ENCODE measurements at regions not wholly inside any gene's neighbourhood (a gene's known extent, or its start where the extent isn't known, plus 50 kb on each side); places are given as distances from the start of the nearest gene placed in this dataset.

GRCh38 chr3:124588036-124588435, 142.2 kb upstream of the UMPS start:
- H3K4me3 ChIP-seq = no peak overlapping the region
- H4K20me1 ChIP-seq (ENCODE audit: insufficient read depth) = no peaks in the 10 kb centered on the region
- peaks cover 22% of the 10 kb centered on the region for H3K27me3 ChIP-seq (ENCODE audit: insufficient read depth, low read depth)
- intact Hi-C loops (cut with micrococcal nuclease; ENCODE audit: unreplicated experiment) = no loop called here
- no peak overlapping the region for H2AFZ ChIP-seq
- DNase-seq = no peak
- no peaks in the 10 kb centered on the region for H3K79me2 ChIP-seq (ENCODE audit: low read depth)
- H3F3A ChIP-seq (ENCODE audit: insufficient read depth, low read depth) = peaks cover 10% of the 10 kb centered on the region
- peaks cover 20% of the 10 kb centered on the region for H3K4me1 ChIP-seq (replicated peaks; ENCODE audit: insufficient read depth)
- TF ChIP-seq EZH2 (IDR thresholded peaks at IDR 0.05; ENCODE audit: low read depth) = no peak
- TF ChIP-seq, protein P1, sequence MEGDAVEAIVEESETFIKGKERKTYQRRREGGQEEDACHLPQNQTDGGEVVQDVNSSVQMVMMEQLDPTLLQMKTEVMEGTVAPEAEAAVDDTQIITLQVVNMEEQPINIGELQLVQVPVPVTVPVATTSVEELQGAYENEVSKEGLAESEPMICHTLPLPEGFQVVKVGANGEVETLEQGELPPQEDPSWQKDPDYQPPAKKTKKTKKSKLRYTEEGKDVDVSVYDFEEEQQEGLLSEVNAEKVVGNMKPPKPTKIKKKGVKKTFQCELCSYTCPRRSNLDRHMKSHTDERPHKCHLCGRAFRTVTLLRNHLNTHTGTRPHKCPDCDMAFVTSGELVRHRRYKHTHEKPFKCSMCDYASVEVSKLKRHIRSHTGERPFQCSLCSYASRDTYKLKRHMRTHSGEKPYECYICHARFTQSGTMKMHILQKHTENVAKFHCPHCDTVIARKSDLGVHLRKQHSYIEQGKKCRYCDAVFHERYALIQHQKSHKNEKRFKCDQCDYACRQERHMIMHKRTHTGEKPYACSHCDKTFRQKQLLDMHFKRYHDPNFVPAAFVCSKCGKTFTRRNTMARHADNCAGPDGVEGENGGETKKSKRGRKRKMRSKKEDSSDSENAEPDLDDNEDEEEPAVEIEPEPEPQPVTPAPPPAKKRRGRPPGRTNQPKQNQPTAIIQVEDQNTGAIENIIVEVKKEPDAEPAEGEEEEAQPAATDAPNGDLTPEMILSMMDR (conservative IDR thresholded peaks at IDR 0.05) = no peak
- H3K9me3 ChIP-seq (ENCODE audit: insufficient read depth, low read depth) = no peaks in the 10 kb centered on the region
- ChIA-PET POLR2A (ENCODE audit: unreplicated experiment) (no interaction called here), CTCF (no interaction called here)
- no peak overlapping the region for H3K27ac ChIP-seq
- no peaks in the 10 kb centered on the region for H3K9me2 ChIP-seq (ENCODE audit: insufficient read depth)
- no TSS peak for BruUV-seq (replicated peaks)
- no peak overlapping the region for H3K4me2 ChIP-seq
- H3K36me3 ChIP-seq (ENCODE audit: low read depth) = no peaks in the 10 kb centered on the region

DNA sequence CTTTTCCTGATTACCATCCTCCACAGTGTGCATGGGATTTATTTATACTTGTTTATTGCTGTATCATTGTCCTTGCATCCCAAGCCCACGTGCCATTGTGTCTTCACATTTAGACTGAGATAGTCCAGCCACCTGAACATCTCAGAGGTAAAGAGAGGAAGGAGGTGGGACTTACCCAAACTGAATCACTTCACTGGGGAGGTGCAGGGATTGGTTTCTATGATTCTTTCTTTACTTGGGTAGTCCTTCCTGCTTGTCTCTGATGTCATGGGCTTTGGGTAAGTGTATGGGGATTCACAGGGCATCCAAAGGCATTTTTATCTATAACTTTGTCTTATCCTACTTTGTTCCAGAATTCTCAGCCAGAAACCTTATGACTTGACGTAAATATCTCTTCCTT, 141.5 kb upstream of the UMPS start:
- intact Hi-C loops (cut with micrococcal nuclease; ENCODE audit: unreplicated experiment) = no loop called here
- H3K27ac ChIP-seq = no peak overlapping the region
- H3K4me2 ChIP-seq = no peak overlapping the region

DNA sequence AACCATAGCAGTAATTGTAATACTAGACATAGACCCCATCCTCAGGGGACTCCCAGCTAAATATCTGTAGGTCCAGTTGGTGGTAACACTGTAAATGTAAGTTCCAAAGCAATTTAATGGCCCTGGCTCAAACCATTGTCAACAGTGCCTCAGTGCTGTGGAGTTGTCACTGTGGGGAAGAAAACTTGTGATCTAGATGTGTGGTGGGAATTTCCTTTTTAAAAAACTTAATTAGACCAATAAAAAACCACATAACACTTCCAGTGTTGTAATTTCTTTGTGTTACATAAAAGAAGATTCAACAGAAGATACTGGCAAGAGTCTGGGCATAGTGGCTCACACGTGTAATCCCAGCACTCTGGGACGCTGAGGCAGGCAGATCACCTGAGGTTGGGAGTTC, 138.6 kb upstream of the UMPS start:
- no TSS peak for BruUV-seq (replicated peaks)
- CTCF ChIA-PET = interaction anchor here (0.6 kb wide), 1 partner anchor 94 kb away, joined by 4 read pairs; no protein-coding TSS in a partner anchor
- intact Hi-C loops (cut with micrococcal nuclease; ENCODE audit: unreplicated experiment) = loop anchor here (1.0 to 2.0 kb wide), 2 partner anchors 9 to 35 kb away; no protein-coding TSS in a partner anchor
- Histone ChIP-seq H2AFZ (no peak overlapping the region), H3K9me3 (ENCODE audit: insufficient read depth, low read depth) (no peaks in the 10 kb centered on the region), H3K27ac (no peak overlapping the region), H3K9me2 (ENCODE audit: insufficient read depth) (no peaks in the 10 kb centered on the region), H3K36me3 (ENCODE audit: low read depth) (no peaks in the 10 kb centered on the region), H4K20me1 (ENCODE audit: insufficient read depth) (no peaks in the 10 kb centered on the region), H3K4me2 (peak overlapping the region; percentile 51), H3K27me3 (ENCODE audit: insufficient read depth, low read depth) (peaks cover 4% of the 10 kb centered on the region; the same call in 1 of the 2 replicates), H3F3A (ENCODE audit: insufficient read depth, low read depth) (peaks cover 22% of the 10 kb centered on the region), H3K79me2 (ENCODE audit: low read depth) (no peaks in the 10 kb centered on the region), H3K4me1 (replicated peaks; ENCODE audit: insufficient read depth) (peaks cover 25% of the 10 kb centered on the region), H3K4me3 (no peak overlapping the region)
- DNase-seq = no peak
- TF ChIP-seq EZH2 (IDR thresholded peaks at IDR 0.05; ENCODE audit: low read depth) = no peak
- TF ChIP-seq, protein P1 (conservative IDR thresholded peaks at IDR 0.05) = no peak
- POLR2A ChIA-PET (ENCODE audit: unreplicated experiment) = interaction anchor here (0.6 kb wide), 1 partner anchor 10 kb away, joined by 7 read pairs; no protein-coding TSS in a partner anchor

More for the DNA sequence above, 141.5 kb upstream of the UMPS start:
- H3F3A ChIP-seq (ENCODE audit: insufficient read depth, low read depth) = peaks cover 17% of the 10 kb centered on the region
- no peaks in the 10 kb centered on the region for H3K79me2 ChIP-seq (ENCODE audit: low read depth)
- ChIA-PET POLR2A (ENCODE audit: unreplicated experiment) (no interaction called here), CTCF (no interaction called here)
- TF ChIP-seq, protein P1 (conservative IDR thresholded peaks at IDR 0.05) = no peak
- no peak for TF ChIP-seq EZH2 (IDR thresholded peaks at IDR 0.05; ENCODE audit: low read depth)
- peaks cover 22% of the 10 kb centered on the region for H3K27me3 ChIP-seq (ENCODE audit: insufficient read depth, low read depth)
- H3K9me3 ChIP-seq (ENCODE audit: insufficient read depth, low read depth) = no peaks in the 10 kb centered on the region
- H3K4me3 ChIP-seq = no peak overlapping the region
- H3K36me3 ChIP-seq (ENCODE audit: low read depth) = no peaks in the 10 kb centered on the region
- peaks cover 27% of the 10 kb centered on the region for H3K4me1 ChIP-seq (replicated peaks; ENCODE audit: insufficient read depth)
- no peaks in the 10 kb centered on the region for H3K9me2 ChIP-seq (ENCODE audit: insufficient read depth)
- no peaks in the 10 kb centered on the region for H4K20me1 ChIP-seq (ENCODE audit: insufficient read depth)
- no peak overlapping the region for H2AFZ ChIP-seq
- BruUV-seq (replicated peaks) = no TSS peak
- DNase-seq = no peak
